DMS 273 (cell line): ENCODE measurements at regions not wholly inside any gene's neighbourhood (a gene's known extent, or its start where the extent isn't known, plus 50 kb on each side); places are given as distances from the start of the nearest gene placed in this dataset.
A peak's percentile ranks its signal among the peaks of the same experiment; 100 is the strongest.

Experiments
- DNase-seq: peaks from one replicate; lab custom pipeline; 2025; ENCODE audit not compliant: unreplicated experiment; lab: John Stamatoyannopoulos, UW

DNA sequence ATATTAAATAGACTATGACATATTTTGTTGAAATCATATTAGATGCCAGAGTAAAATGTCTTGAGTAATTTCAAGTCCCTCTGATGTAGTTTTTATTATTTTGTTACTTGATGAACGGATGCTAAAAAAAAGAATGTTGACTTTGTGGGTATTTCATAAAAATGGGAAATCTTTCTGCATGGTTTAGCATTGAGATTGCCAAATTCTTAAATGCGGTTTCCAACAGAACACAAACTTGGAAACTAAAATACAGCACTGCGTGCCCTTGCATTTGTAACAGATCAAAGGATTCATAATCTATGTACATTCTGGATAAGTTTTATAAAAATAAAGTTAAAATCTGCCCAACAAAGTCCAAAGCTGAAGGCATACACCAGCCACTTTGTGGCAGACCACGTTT lies 425.5 kb upstream of the DAB2 start:
- no peak for DNase-seq

GRCh38 chr5:39846144-39846543 lies 421.4 kb upstream of the DAB2 start:
- no peak for DNase-seq

- no peak for DNase-seq
Observed at GRCh38 chr5:39843767-39844166, 419.0 kb upstream of the DAB2 start.

- DNase-seq = no peak
Observed at GRCh38 chr5:39835371-39835770, 410.6 kb upstream of the DAB2 start.

GRCh38 chr5:39829441-39829840 lies 404.7 kb upstream of the DAB2 start:
- DNase-seq = no peak

DNA sequence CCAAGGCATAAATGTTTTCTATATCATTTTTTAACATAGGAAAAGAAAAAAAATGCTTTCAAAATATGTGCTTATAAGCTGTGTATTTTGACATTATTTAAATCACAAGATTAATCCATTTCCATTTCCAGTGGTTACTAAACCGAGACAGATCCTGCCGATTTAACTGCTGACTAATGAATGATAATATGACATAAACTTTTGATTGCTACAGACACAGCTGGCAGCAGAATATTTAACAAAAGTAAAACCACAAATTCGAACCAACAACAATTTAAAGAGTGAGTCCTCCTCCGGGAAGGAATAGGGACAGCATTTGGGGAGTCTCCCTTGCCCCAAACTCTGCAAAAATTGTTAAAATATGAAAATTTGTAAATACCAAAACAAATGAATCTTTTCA lies 401.3 kb upstream of the DAB2 start:
- DNase-seq = no peak

GRCh38 chr5:39825301-39825700 lies 400.5 kb upstream of the DAB2 start:
- DNase-seq = no peak

DNA sequence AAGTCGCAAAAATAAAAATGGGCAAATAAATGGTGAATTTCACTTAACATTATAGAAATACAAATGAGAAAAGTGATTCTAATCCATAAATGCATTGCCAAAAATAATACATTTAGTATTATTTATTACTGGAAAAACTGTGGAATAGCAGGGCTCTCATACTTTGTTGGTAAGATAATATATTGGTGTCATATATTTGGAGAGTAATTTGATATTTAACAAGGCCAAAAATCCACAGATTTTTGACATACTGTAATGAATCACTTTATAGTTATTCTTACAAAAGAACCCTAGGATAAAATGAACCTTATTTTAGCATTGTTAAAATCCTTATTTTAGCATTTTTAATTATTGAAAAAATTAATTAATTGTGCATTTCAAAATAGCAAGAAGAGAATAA lies 397.2 kb upstream of the DAB2 start:
- no peak for DNase-seq

GRCh38 chr5:39816866-39817265 lies 392.1 kb upstream of the DAB2 start:
- no peak for DNase-seq

DNA sequence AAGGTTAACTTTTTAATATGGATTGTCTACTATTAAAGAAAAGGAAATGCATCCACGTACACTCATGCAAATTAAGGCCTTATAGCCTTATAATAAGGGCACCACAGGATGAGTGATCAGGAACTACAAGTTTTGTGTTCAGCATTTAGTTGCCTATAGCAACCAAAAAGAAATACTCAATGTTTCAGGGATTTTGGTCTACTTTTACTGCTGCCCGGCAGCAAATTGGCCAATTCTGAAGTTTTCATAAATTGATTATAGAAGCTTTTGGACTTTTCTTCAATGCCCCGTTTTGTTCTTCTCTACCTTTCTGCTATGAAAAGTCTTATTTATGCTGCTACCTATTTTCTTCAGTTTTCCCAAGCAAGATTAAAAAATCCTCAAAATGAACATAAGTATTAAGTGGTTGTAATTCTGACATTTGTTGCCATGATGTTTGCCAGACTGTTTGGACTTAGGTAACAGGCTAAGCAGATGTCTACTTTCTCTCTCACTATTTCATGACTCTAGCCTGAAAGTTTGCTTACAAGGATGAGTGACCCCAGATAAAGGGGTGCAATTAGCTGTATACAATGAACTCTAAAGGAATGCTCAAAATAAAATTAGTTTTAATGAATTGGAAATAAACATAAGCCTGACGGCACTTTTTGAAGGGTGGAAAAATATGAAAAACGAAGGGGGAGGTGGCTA lies 391.5 kb upstream of the DAB2 start:
- DNase-seq = no peak

DNA sequence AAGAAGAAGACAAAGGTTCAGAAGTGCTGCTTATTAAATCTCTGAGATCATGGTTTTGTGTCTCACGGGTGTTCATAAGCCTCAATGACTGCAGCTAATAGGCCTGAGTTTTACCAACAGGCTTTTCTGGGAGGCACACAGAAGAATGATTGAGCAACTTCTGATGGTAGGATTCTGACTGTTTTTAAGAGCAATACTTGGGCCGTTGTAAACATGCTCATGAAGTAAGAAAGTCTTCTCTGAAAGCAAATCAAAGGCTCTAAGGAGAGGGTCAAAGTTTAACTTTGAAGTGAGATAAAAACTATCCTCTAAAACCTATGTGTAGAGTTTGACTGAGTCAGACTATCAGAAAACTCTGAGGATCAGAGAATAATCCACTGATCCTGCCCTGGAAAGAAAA lies 390.9 kb upstream of the DAB2 start:
- no peak for DNase-seq

GRCh38 chr5:39811381-39811780 lies 386.6 kb upstream of the DAB2 start:
- no peak for DNase-seq

- no peak for DNase-seq
Observed at GRCh38 chr5:39808656-39809055, 383.9 kb upstream of the DAB2 start.

DNA sequence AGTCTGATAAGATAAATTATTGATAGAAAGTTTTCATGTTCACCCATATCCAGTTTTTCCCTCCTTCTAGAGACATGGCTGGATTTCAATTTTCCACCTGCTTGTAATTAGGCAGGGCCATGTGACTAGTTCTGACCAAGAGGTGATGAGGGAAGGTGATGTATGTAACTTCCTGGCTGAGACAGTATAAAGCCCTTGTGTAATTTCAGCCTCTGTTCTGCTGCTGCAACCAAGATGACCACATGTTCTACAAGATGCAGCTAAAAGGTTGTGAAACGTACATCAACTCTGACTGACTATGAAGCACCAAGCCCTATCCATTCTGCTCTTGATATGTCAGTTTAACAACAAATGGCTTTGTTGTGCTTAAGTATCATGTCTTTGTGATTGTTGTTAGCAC lies 376.5 kb upstream of the DAB2 start:
- DNase-seq = no peak

- no peak for DNase-seq
Observed at GRCh38 chr5:39800042-39800601, 375.3 kb upstream of the DAB2 start.

GRCh38 chr5:39799242-39799641 lies 374.5 kb upstream of the DAB2 start:
- no peak for DNase-seq

DNA sequence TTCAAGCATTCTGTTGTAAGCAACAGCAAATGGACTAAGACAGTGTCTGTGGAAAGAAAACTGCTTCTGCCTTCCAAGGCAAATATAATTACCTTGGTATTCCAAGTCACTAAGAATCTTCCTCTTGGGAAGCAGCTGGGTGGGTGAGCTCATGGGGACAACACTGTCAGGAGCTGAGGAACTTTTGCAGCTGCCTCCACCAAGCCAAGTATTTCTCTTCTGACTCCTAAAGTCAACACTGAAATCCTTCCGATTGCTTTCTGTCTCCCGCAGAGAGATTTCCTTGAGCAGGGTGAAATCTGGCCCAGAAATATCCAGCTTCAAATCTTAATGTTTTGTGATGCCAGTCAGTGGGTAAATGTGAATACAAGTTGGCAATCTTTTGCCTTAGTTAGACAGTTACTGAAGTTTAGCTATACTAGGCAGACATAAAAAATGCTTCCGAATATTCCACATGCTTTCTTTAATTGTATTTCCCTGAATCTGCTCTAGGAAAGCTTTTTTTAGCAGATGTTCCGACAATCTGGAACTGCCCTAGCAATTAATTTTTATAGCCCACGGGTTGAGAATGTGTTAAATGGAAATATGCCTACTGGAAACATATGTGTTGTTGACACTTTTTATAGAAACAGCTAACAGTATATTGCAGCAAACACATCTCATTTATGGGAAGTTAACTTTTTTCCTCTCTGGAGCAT lies 369.9 kb upstream of the DAB2 start:
- DNase-seq = peak; percentile 4

DNA sequence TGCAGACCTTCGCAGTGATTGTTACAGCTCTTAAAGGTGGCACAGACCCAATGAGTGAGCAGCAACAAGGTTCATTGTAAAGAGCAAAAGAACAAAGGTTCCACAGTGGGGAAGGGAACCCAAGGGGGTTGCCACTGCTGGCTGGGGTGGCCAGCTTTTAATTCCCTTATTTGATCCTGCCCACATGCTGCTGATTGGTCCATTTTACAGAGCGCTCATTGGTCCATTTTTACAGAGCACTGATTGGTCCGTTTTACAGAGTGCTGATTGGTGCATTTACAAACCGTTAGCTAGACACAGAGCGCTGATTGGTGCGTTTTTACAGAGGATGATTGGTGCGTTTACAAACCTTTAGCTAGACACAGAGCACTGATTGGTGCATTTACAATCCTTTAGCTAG lies 360.6 kb upstream of the DAB2 start:
- no peak for DNase-seq

- no peak for DNase-seq
Observed at GRCh38 chr5:39783756-39784421, 359.1 kb upstream of the DAB2 start.

GRCh38 chr5:39780347-39780746 lies 355.6 kb upstream of the DAB2 start:
- no peak for DNase-seq

DNA sequence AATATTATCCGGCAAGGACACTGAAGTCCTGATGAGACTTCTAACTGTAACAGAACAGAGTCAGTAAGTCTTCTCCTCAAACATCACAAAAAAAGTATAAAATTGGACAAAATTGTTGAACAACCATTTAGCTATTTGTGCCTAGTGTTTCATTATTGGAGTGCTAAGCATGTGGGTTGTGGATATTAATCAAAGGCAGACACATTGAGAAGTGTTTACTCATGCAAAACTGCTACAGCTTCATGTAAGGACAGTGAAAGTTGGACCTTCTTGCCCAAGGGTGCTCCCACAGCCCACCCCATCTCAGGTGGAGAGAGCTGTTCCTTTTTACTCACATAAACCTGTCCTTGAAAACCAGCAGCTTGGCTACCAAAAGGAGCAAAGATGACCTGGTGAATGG lies 355.1 kb upstream of the DAB2 start:
- DNase-seq = no peak

GRCh38 chr5:39775797-39776365 lies 351.1 kb upstream of the DAB2 start:
- DNase-seq = no peak
